Vagina (tissue), 2 donors: ENCODE measurements at regions not wholly inside any gene's neighbourhood (a gene's known extent, or its start where the extent isn't known, plus 50 kb on each side); places are given as distances from the start of the nearest gene placed in this dataset.
A peak's percentile ranks its signal among the peaks of the same experiment; 100 is the strongest.

ENCODE experiments used
- DNase-seq, 2 donors: peaks; one replicate each; pipeline ENCODE4 v3.0.0-alpha.2; 2017; ENCODE audit errors: extremely low spot score in 2 of 2
- H3K27ac ChIP-seq: fragments of 200-600 bp; sonication (generic); one replicate; pipeline ENCODE4 v1.5.1; 2019
- H3K27me3 ChIP-seq: fragments of 200-600 bp; sonication (generic); one replicate; pipeline ENCODE4 v1.5.1; 2019
- H3K36me3 ChIP-seq, 2 donors: fragments of 200-600 bp; sonication (generic); one replicate each; pipeline ENCODE4 v1.5.1; 2017 to 2019
- H3K4me1 ChIP-seq: fragments of 200-600 bp; sonication (generic); one replicate; pipeline ENCODE4 v1.5.1; 2019
- H3K4me3 ChIP-seq, 2 donors: fragments of 200-600 bp; sonication (generic); 1 replicate in 1 of 2; 2 replicates in 1 of 2; pipeline ENCODE4 v1.5.1; 2016 to 2019
- H3K9me3 ChIP-seq: fragments of 200-600 bp; sonication (generic); one replicate; pipeline ENCODE4 v1.5.1; 2019
- CTCF ChIP-seq, 3 experiments: fragments of 450-650 bp in 2 of 3; fragments of 200-600 bp in 1 of 3; sonication (generic) in 1 of 3; IDR thresholded peaks; one replicate each; pipeline ENCODE4 v1.5.1; 2017 to 2019; ENCODE audit warnings: antibody characterized with exemption in 3 of 3, mild to moderate bottlenecking in 2 of 3, moderate library complexity in 2 of 3
- POLR2A ChIP-seq, 2 donors: fragments of 450-650 bp; IDR thresholded peaks; one replicate each; pipeline ENCODE4 v1.6.1; 2017; ENCODE audit warnings: antibody characterized with exemption in 2 of 2, mild to moderate bottlenecking in 2 of 2, moderate library complexity in 2 of 2
- POLR2AphosphoS5 ChIP-seq, 2 donors: sonication (generic); formaldehyde crosslinking; IDR thresholded peaks; one replicate each; pipeline ENCODE4 v1.9.0; 2017; ENCODE audit warnings: antibody characterized with exemption in 2 of 2, mild to moderate bottlenecking in 2 of 2, low read depth in 1 of 2; ENCODE audit not compliant: insufficient read depth in 1 of 2
- intact Hi-C: fragments of 100-400 bp; cut with DNase I; formaldehyde crosslinking; loops from one replicate; pipeline ENCODE4 v1.15.1; 2023

- no peak overlapping the region for H3K4me3 ChIP-seq
- no peaks in the 10 kb centered on the region for H3K27me3 ChIP-seq
- no peak for DNase-seq
- TF ChIP-seq CTCF (IDR thresholded peaks at IDR 0.05) (no peak), POLR2A (IDR thresholded peaks at IDR 0.05) (no peak), POLR2AphosphoS5 (IDR thresholded peaks at IDR 0.05; ENCODE audit: insufficient read depth in 1 of 2, low read depth in 1 of 2) (no peak)
- H3K9me3 ChIP-seq, result no peaks in the 10 kb centered on the region
- intact Hi-C loops, result no loop called here
- H3K27ac ChIP-seq, result no peak overlapping the region
- no peaks in the 10 kb centered on the region for H3K4me1 ChIP-seq
- no peaks in the 10 kb centered on the region for H3K36me3 ChIP-seq
These were observed 212.9 kb downstream of the TTLL2 start for GRCh38 chr6:167537816-167538215.

- Histone ChIP-seq H3K4me3 (no peak overlapping the region), H3K27me3 (no peaks in the 10 kb centered on the region), H3K4me1 (peaks cover 7% of the 10 kb centered on the region), H3K36me3 (no peaks in the 10 kb centered on the region), H3K9me3 (no peaks in the 10 kb centered on the region), H3K27ac (no peak overlapping the region)
- no peak for DNase-seq
- intact Hi-C loops, result no loop called here
- TF ChIP-seq CTCF (IDR thresholded peaks at IDR 0.05) (no peak), POLR2AphosphoS5 (IDR thresholded peaks at IDR 0.05; ENCODE audit: insufficient read depth in 1 of 2, low read depth in 1 of 2) (no peak), POLR2A (IDR thresholded peaks at IDR 0.05) (no peak)
These were observed 213.9 kb downstream of the TTLL2 start for GRCh38 chr6:167538746-167539145.

- TF ChIP-seq POLR2AphosphoS5 (IDR thresholded peaks at IDR 0.05; ENCODE audit: insufficient read depth in 1 of 2, low read depth in 1 of 2) (no peak), CTCF (IDR thresholded peaks at IDR 0.05) (no peak), POLR2A (IDR thresholded peaks at IDR 0.05) (no peak)
- Histone ChIP-seq H3K36me3 (no peaks in the 10 kb centered on the region), H3K27ac (no peak overlapping the region), H3K9me3 (no peaks in the 10 kb centered on the region), H3K4me3 (no peak overlapping the region), H3K4me1 (peaks cover 8% of the 10 kb centered on the region), H3K27me3 (no peaks in the 10 kb centered on the region)
- DNase-seq, result no peak
- intact Hi-C loops, result no loop called here
These were observed 215.9 kb downstream of the TTLL2 start for GRCh38 chr6:167540796-167541195.

- TF ChIP-seq POLR2AphosphoS5 (IDR thresholded peaks at IDR 0.05; ENCODE audit: insufficient read depth in 1 of 2, low read depth in 1 of 2), result no peak
- no peak for TF ChIP-seq POLR2A (IDR thresholded peaks at IDR 0.05)
- no peak for TF ChIP-seq CTCF (IDR thresholded peaks at IDR 0.05)
- Histone ChIP-seq H3K4me3 (no peak overlapping the region), H3K27me3 (no peaks in the 10 kb centered on the region), H3K9me3 (no peaks in the 10 kb centered on the region), H3K4me1 (peaks cover 8% of the 10 kb centered on the region), H3K27ac (no peak overlapping the region), H3K36me3 (no peaks in the 10 kb centered on the region)
- no peak for DNase-seq
- intact Hi-C loops, result no loop called here
These were observed 216.7 kb downstream of the TTLL2 start for GRCh38 chr6:167541544-167541943.

GRCh38 chr6:167543602-167544497 is 219.0 kb downstream of the TTLL2 start:
- Histone ChIP-seq H3K9me3 (no peaks in the 10 kb centered on the region), H3K36me3 (no peaks in the 10 kb centered on the region), H3K27ac (peak overlapping the region; percentile 65), H3K4me3 (peak overlapping the region in 1 of 2 donors; percentile 4), H3K27me3 (no peaks in the 10 kb centered on the region), H3K4me1 (peaks cover 8% of the 10 kb centered on the region)
- intact Hi-C loops, result no loop called here
- no peak for DNase-seq
- TF ChIP-seq POLR2A (IDR thresholded peaks at IDR 0.05) (no peak), CTCF (IDR thresholded peaks at IDR 0.05) (no peak), POLR2AphosphoS5 (IDR thresholded peaks at IDR 0.05; ENCODE audit: insufficient read depth in 1 of 2, low read depth in 1 of 2) (no peak)
